PC-3 (cell line): ENCODE measurements at regions not wholly inside any gene's neighbourhood (a gene's known extent, or its start where the extent isn't known, plus 50 kb on each side); places are given as distances from the start of the nearest gene placed in this dataset.

Source experiments
- CTCF ChIP-seq: fragments of 300-600 bp; sonication (generic); conservative IDR thresholded peaks from 2 replicates; pipeline ENCODE4 v1.5.1; 2017; ENCODE audit warnings: antibody characterized with exemption, low read depth, mild to moderate bottlenecking, low read length
- EZH2 ChIP-seq: fragments of 300-600 bp; sonication (generic); IDR thresholded peaks from one replicate; pipeline ENCODE4 v1.6.1; 2017; ENCODE audit warnings: antibody characterized with exemption, mild to moderate bottlenecking, low read length; ENCODE audit not compliant: unreplicated experiment
- EZH2phosphoT487 ChIP-seq: fragments of 300-600 bp; sonication (generic); IDR thresholded peaks from 2 replicates; pipeline ENCODE4 v1.6.1; 2018; ENCODE audit warnings: mild to moderate bottlenecking, antibody characterized with exemption, low read length, borderline replicate concordance

DNA sequence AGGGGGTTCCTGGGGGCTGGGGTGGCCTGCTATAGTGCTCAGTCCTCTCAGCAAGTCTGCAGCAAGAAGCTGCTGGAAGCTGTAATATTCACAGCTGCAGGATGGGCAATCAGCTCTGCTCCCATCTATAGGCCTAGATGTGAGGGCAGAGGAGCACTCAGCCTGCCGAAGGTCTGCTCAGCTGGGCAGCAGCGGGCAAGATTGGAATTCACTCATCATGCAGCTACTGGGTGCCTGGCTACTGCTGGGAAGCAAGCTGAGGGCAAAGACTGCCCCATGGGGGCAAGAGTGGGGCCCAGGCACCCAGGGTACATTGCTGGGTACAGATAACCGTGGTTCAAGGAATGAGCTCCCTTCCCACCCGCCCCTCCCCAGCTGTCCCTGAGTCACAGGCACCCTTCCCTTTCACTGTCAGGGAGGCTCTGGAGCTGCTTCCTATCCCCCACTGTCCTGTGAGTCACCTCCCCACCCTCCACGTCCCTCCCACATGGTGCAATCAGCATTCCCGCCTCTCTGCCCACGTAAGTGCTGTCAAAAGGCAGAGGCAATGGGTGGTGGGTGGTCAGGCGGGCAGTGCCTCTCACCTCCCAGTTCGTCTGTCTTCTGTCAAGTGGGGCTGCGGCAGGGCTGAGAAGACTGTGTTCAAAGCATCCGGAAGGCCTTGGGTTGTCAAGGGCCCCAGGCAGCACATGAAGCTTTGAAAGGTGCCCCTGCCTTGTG is 169.2 kb downstream of the TRIM43 start:
- TF ChIP-seq CTCF (no peak), EZH2phosphoT487 (no peak), EZH2 (no peak)
